ENCODE measurements at regions not wholly inside any gene's neighbourhood (a gene's known extent, or its start where the extent isn't known, plus 50 kb on each side); places are given as distances from the start of the nearest gene placed in this dataset.

DNA sequence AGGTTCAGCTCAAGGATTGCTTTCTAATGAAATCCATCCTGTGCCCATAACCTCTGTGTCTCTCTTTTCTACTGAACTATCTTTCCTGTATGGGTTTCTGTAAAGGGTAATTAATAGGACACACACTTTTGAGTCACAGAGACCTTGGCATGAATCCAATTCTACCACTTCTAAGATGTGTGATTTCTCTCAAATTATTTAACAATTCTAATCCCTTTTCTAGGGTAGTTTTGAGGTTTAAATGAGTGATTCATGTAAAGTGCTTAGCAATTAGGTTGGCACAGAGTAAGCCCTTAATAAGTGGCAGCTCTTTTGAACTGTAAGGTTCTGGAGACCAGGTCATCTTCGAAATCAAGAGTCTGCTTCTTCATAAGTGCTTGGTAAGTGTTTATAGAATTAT lies 202.7 kb downstream of the RASSF9 start:
- Histone ChIP-seq H3K9ac (no peak overlapping the region), H3K9me2 (no peaks in the 10 kb centered on the region), H4K20me1 (ENCODE audit: insufficient read depth) (no peaks in the 10 kb centered on the region), H3K79me2 (ENCODE audit: insufficient read depth) (no peaks in the 10 kb centered on the region), H3K36me3 (replicated peaks in 1 of 2; ENCODE audit: control insufficient read depth in 1 of 2, insufficient read depth in 2 of 2, low read length in 1 of 2) (no peaks in the 10 kb centered on the region), H3K27me3 (ENCODE audit: insufficient read depth) (no peaks in the 10 kb centered on the region), H3K9me3 (no peaks in the 10 kb centered on the region), H3K4me3 (ENCODE audit: low read depth in 2 of 2, low read length in 1 of 2) (no peak overlapping the region), H3F3A (replicated peaks; ENCODE audit: insufficient read depth) (peaks cover 5% of the 10 kb centered on the region), H2AFZ (ENCODE audit: low read depth) (no peak overlapping the region), H3K4me1 (ENCODE audit: control insufficient read depth in 1 of 2, insufficient read depth in 2 of 2, low read depth in 1 of 2, low read length in 1 of 2) (peaks cover 0 to 16% of the 10 kb centered on the region in 2 experiments; a peak in 1 of 4 replicates), H3K4me2 (no peak overlapping the region), H3K27ac (ENCODE audit: low read depth in 2 of 2, low read length in 1 of 2) (no peak overlapping the region)
- TF ChIP-seq ELF1 (IDR thresholded peaks at IDR 0.05) (no peak), EZH2phosphoT487 (IDR thresholded peaks at IDR 0.05; ENCODE audit: borderline replicate concordance, low read depth) (no peak), FOXJ3 (CRISPR knock-in tag; IDR thresholded peaks at IDR 0.05) (no peak), NRF1 (IDR thresholded peaks at IDR 0.05; ENCODE audit: low read depth, low read length) (no peak), RCOR1 (IDR thresholded peaks at IDR 0.05; ENCODE audit: low read length) (no peak), JUND (IDR thresholded peaks at IDR 0.05) (no peak), EP300 (IDR thresholded peaks at IDR 0.05; ENCODE audit: borderline replicate concordance in 1 of 2, low read depth in 1 of 2, low read length in 1 of 2) (no peak)
- TF ChIP-seq, protein P1, sequence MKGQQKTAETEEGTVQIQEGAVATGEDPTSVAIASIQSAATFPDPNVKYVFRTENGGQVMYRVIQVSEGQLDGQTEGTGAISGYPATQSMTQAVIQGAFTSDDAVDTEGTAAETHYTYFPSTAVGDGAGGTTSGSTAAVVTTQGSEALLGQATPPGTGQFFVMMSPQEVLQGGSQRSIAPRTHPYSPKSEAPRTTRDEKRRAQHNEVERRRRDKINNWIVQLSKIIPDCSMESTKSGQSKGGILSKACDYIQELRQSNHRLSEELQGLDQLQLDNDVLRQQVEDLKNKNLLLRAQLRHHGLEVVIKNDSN (IDR thresholded peaks at IDR 0.05; ENCODE audit: borderline replicate concordance, low read depth): no peak
- TF ChIP-seq, protein P2, sequence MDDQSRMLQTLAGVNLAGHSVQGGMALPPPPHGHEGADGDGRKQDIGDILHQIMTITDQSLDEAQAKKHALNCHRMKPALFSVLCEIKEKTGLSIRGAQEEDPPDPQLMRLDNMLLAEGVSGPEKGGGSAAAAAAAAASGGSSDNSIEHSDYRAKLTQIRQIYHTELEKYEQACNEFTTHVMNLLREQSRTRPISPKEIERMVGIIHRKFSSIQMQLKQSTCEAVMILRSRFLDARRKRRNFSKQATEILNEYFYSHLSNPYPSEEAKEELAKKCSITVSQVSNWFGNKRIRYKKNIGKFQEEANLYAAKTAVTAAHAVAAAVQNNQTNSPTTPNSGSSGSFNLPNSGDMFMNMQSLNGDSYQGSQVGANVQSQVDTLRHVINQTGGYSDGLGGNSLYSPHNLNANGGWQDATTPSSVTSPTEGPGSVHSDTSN (IDR thresholded peaks at IDR 0.05): no peak
- TF ChIP-seq, protein P3, sequence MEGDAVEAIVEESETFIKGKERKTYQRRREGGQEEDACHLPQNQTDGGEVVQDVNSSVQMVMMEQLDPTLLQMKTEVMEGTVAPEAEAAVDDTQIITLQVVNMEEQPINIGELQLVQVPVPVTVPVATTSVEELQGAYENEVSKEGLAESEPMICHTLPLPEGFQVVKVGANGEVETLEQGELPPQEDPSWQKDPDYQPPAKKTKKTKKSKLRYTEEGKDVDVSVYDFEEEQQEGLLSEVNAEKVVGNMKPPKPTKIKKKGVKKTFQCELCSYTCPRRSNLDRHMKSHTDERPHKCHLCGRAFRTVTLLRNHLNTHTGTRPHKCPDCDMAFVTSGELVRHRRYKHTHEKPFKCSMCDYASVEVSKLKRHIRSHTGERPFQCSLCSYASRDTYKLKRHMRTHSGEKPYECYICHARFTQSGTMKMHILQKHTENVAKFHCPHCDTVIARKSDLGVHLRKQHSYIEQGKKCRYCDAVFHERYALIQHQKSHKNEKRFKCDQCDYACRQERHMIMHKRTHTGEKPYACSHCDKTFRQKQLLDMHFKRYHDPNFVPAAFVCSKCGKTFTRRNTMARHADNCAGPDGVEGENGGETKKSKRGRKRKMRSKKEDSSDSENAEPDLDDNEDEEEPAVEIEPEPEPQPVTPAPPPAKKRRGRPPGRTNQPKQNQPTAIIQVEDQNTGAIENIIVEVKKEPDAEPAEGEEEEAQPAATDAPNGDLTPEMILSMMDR (IDR thresholded peaks at IDR 0.05): no peak
- WGBS (ENCODE audit: low lambda C conversion rate): 56% methylated on average over 1 of the region's 1 CpG
- ChIA-PET CTCF (no interaction called here), POLR2A (no interaction called here)
- DNase-seq: no peak

DNA sequence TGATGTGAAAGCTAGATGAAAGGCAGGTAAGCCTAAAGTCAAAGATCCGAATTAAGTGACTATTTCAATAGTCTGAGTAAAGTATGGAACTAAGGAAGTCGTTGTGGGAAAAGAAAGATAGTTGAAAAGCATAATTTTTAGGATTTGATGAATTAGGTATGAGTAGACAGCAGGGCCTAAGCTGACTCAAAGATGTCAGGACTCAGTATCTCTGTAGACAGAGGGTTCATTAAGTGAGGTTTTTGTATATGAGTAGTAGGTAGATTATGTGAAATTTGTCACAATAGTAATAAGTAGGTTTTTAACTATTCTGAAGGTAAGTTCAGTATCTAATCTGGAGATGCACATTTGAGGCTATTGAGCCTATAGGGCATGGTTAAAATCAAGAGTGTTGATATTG lies 196.4 kb downstream of the RASSF9 start:
- TF ChIP-seq RFX5 (IDR thresholded peaks at IDR 0.05; ENCODE audit: low read length): no peak
- no peak for TF ChIP-seq YY1 (IDR thresholded peaks at IDR 0.05; ENCODE audit: low read depth)
- no peak for TF ChIP-seq EZH2phosphoT487 (IDR thresholded peaks at IDR 0.05; ENCODE audit: borderline replicate concordance, low read depth)
- TF ChIP-seq, protein P2 (IDR thresholded peaks at IDR 0.05): peak; percentile 79
- TF ChIP-seq FOSL2 (IDR thresholded peaks at IDR 0.05; ENCODE audit: borderline replicate concordance, low read depth): peak; percentile 83
- peak; percentile 57 for TF ChIP-seq JUND (IDR thresholded peaks at IDR 0.05)
- TF ChIP-seq EP300 (IDR thresholded peaks at IDR 0.05; ENCODE audit: borderline replicate concordance in 1 of 2, low read depth in 1 of 2, low read length in 1 of 2): peak in 1 of 2 experiments; percentile 70; a peak in 1 of 4 replicates
- no peak for TF ChIP-seq MXI1 (IDR thresholded peaks at IDR 0.05; ENCODE audit: low read depth, low read length)
- TF ChIP-seq TCF12 (IDR thresholded peaks at IDR 0.05): peak; percentile 62; the same call in 1 of the 2 replicates
- Histone ChIP-seq H3K4me1 (ENCODE audit: control insufficient read depth in 1 of 2, insufficient read depth in 2 of 2, low read depth in 1 of 2, low read length in 1 of 2) (0 out of 4 replicates have a peak, but pooled peaks cover 0 to 15% of the 10 kb centered on the region in 2 experiments), H3K79me2 (ENCODE audit: insufficient read depth) (no peaks in the 10 kb centered on the region), H3K4me2 (0 out of 2 replicates have a peak overlapping the region, but pooled peaks have one; percentile 8), H3K4me3 (ENCODE audit: low read depth in 2 of 2, low read length in 1 of 2) (no peak overlapping the region), H3K27ac (ENCODE audit: low read depth in 2 of 2, low read length in 1 of 2) (peak overlapping the region in 1 of 2 experiments; percentile 70; a peak in 2 of 4 replicates), H2AFZ (ENCODE audit: low read depth) (peak overlapping the region; percentile 91), H3F3A (replicated peaks; ENCODE audit: insufficient read depth) (peaks cover 4% of the 10 kb centered on the region), H3K9ac (no peak overlapping the region), H3K9me2 (no peaks in the 10 kb centered on the region), H3K36me3 (replicated peaks in 1 of 2; ENCODE audit: control insufficient read depth in 1 of 2, insufficient read depth in 2 of 2, low read length in 1 of 2) (no peaks in the 10 kb centered on the region), H3K27me3 (ENCODE audit: insufficient read depth) (no peaks in the 10 kb centered on the region), H3K9me3 (no peaks in the 10 kb centered on the region), H4K20me1 (ENCODE audit: insufficient read depth) (no peaks in the 10 kb centered on the region)
- POLR2A ChIA-PET: no interaction called here
- WGBS (ENCODE audit: low lambda C conversion rate): 17% methylated on average over 2 of the region's 2 CpGs
- CTCF ChIA-PET: no interaction called here
- no peak for DNase-seq
